Fibroblast of lung (primary cell): ENCODE measurements at regions not wholly inside any gene's neighbourhood (a gene's known extent, or its start where the extent isn't known, plus 50 kb on each side); places are given as distances from the start of the nearest gene placed in this dataset.
A peak's percentile ranks its signal among the peaks of the same experiment; 100 is the strongest.

Experiments
- DNase-seq, 2 donors: peaks; one replicate each; pipeline versions ENCODE4 v3.0.0 to v3.0.0-alpha.2; 2010; ENCODE audit warnings: low read depth in 2 of 2
- H2AFZ ChIP-seq: 2 replicates; pipeline ENCODE4 v1.5.1; 2012; ENCODE audit warnings: low read length, control low read depth, inconsistent platforms
- H3K27ac ChIP-seq: 2 replicates; pipeline ENCODE4 v1.5.1; 2011; ENCODE audit warnings: low read length, control low read depth; ENCODE audit not compliant: insufficient read depth
- H3K27me3 ChIP-seq: 2 replicates; pipeline ENCODE4 v1.5.1; 2011; ENCODE audit warnings: mild to moderate bottlenecking, low read length; ENCODE audit not compliant: control insufficient read depth, insufficient read depth
- H3K36me3 ChIP-seq: 2 replicates; pipeline ENCODE4 v1.5.1; 2011; ENCODE audit warnings: low read length; ENCODE audit not compliant: control insufficient read depth, insufficient read depth
- H3K4me1 ChIP-seq: 2 replicates; pipeline ENCODE4 v1.5.1; 2011; ENCODE audit warnings: low read length; ENCODE audit not compliant: control insufficient read depth, insufficient read depth; ENCODE audit errors: extremely low read depth
- H3K4me2 ChIP-seq: 2 replicates; pipeline ENCODE4 v1.5.1; 2011; ENCODE audit warnings: low read length, control low read depth; ENCODE audit not compliant: insufficient read depth; ENCODE audit errors: extremely low read depth
- H3K4me3 ChIP-seq, 4 experiments: fragments of 200-600 bp in 1 of 4; sonication (generic) in 1 of 4; replicated peaks in 1 of 4; 2 replicates each; pipeline ENCODE4 v1.5.1; 2011 to 2016; ENCODE audit warnings: low read length in 4 of 4, low read depth in 3 of 4, mild to moderate bottlenecking in 3 of 4, control low read depth in 2 of 4, inconsistent platforms in 1 of 4, mixed read lengths in 1 of 4; ENCODE audit not compliant: insufficient read depth in 1 of 4; ENCODE audit errors: control extremely low read depth in 1 of 4
- H3K79me2 ChIP-seq: 2 replicates; pipeline ENCODE4 v1.5.1; 2012; ENCODE audit warnings: mild to moderate bottlenecking, low read length, inconsistent platforms; ENCODE audit not compliant: control insufficient read depth, insufficient read depth
- H3K9ac ChIP-seq: 2 replicates; pipeline ENCODE4 v1.5.1; 2011; ENCODE audit warnings: mild to moderate bottlenecking, low read length, control low read depth; ENCODE audit not compliant: insufficient read depth
- H3K9me3 ChIP-seq: 2 replicates; pipeline ENCODE4 v1.5.1; 2012; ENCODE audit warnings: low read depth, low read length; ENCODE audit not compliant: control insufficient read depth, insufficient read depth
- H4K20me1 ChIP-seq: 2 replicates; pipeline ENCODE4 v1.5.1; 2011; ENCODE audit warnings: low read length; ENCODE audit not compliant: control insufficient read depth, insufficient read depth; ENCODE audit errors: extremely low read depth
- EZH2 ChIP-seq: IDR thresholded peaks from 2 replicates; pipeline ENCODE4 v1.5.1; 2012; ENCODE audit warnings: low read length, control low read depth, mild to moderate bottlenecking; ENCODE audit errors: missing control alignments
- TF ChIP-seq, protein P1 (sequence below), 2 donors: IDR thresholded peaks in 1 of 2; conservative IDR thresholded peaks in 1 of 2; 1 replicate in 1 of 2; 2 replicates in 1 of 2; pipeline ENCODE4 v1.5.1; 2011 to 2012; ENCODE audit warnings: low read length in 2 of 2, control low read depth in 1 of 2, inconsistent platforms in 1 of 2, low read depth in 1 of 2, mild to moderate bottlenecking in 1 of 2

DNA sequence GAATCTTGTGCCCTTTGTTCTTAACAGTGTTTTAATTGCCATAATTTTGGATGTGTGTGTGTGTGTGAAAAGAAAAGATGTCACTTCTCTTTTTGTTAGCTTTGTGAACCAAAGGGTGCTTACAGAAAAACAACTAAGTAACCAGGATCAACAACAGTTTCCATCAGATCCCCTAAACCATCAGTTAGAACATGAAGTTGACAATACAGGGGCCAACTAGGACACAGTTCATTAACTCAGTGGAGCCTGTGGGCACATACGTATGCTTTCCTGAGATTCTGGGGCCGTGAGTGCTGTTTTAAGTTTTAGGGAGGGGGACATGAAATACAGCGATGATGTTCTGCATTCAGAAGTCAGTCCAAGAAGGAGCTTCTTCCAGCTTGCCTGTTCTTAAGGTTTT, 133.6 kb downstream of the TLR5 start:
- Histone ChIP-seq H3K9me3 (no peaks in the 10 kb centered on the region), H3K9ac (no peak overlapping the region), H3K4me1 (no peaks in the 10 kb centered on the region), H2AFZ (no peak overlapping the region), H3K27ac (no peak overlapping the region), H4K20me1 (no peaks in the 10 kb centered on the region), H3K4me3 (no peak overlapping the region), H3K27me3 (no peaks in the 10 kb centered on the region), H3K79me2 (no peaks in the 10 kb centered on the region), H3K4me2 (no peak overlapping the region), H3K36me3 (no peaks in the 10 kb centered on the region)
- no peak for DNase-seq
- TF ChIP-seq, protein P1, sequence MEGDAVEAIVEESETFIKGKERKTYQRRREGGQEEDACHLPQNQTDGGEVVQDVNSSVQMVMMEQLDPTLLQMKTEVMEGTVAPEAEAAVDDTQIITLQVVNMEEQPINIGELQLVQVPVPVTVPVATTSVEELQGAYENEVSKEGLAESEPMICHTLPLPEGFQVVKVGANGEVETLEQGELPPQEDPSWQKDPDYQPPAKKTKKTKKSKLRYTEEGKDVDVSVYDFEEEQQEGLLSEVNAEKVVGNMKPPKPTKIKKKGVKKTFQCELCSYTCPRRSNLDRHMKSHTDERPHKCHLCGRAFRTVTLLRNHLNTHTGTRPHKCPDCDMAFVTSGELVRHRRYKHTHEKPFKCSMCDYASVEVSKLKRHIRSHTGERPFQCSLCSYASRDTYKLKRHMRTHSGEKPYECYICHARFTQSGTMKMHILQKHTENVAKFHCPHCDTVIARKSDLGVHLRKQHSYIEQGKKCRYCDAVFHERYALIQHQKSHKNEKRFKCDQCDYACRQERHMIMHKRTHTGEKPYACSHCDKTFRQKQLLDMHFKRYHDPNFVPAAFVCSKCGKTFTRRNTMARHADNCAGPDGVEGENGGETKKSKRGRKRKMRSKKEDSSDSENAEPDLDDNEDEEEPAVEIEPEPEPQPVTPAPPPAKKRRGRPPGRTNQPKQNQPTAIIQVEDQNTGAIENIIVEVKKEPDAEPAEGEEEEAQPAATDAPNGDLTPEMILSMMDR (conservative IDR thresholded peaks at IDR 0.05 in 1 of 2, IDR thresholded peaks at IDR 0.05 in 1 of 2; ENCODE audit: low read depth in 1 of 2, low read length in 2 of 2): no peak
- no peak for TF ChIP-seq EZH2

DNA sequence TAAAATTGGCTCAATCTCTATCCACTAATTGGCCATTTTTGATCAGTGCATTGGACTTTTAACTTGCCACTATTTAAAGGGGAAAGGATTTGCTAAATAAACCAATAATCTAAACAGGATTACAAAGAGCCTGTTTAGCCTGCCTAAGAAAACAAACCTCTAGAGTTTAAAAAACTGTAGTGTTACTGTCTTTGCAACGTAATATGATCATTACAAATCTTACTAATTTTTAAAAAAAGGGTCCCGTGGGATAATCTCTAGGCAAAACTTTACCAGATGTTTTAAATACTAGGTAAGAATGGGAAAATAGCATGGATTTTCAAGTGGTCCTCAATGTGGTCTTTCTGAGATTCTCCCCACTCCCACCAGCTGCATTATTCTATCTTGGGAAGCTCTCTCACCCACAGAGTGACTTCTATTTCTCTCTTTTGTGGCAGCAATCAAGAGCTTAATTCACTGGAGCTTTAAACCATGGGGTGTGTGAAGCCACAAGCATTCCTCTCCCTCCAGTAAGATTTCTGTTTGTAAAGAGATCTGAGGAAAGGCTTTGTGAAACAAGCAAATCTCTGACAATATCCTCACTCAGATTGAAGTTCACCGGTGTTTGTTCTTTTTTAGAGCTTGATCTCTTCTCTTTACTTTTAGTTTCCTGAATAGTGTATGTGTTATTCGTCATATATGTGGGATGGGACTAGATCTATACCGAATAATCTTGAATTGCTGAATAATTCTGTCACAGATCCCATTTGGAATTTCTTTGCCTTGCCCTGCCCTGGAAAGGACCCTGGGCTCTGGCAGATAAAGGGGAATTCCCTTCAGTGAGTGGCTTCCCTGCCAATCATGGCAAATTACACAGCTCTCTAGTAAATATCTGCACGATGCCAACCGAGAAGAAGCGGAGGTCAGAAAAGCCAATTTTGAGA, 132.2 kb downstream of the TLR5 start:
- TF ChIP-seq EZH2: no peak
- TF ChIP-seq, protein P1 (conservative IDR thresholded peaks at IDR 0.05 in 1 of 2, IDR thresholded peaks at IDR 0.05 in 1 of 2; ENCODE audit: low read depth in 1 of 2, low read length in 2 of 2): no peak
- H3K27ac ChIP-seq: no peak overlapping the region
- H3K36me3 ChIP-seq: no peaks in the 10 kb centered on the region
- no peak overlapping the region for H3K4me2 ChIP-seq
- no peaks in the 10 kb centered on the region for H3K4me1 ChIP-seq
- H3K27me3 ChIP-seq: no peaks in the 10 kb centered on the region
- H3K9ac ChIP-seq: no peak overlapping the region
- peak; percentile 17 to 63 for DNase-seq
- no peak overlapping the region for H2AFZ ChIP-seq
- no peaks in the 10 kb centered on the region for H4K20me1 ChIP-seq
- H3K79me2 ChIP-seq: no peaks in the 10 kb centered on the region
- H3K9me3 ChIP-seq: no peaks in the 10 kb centered on the region
- H3K4me3 ChIP-seq: no peak overlapping the region

DNA sequence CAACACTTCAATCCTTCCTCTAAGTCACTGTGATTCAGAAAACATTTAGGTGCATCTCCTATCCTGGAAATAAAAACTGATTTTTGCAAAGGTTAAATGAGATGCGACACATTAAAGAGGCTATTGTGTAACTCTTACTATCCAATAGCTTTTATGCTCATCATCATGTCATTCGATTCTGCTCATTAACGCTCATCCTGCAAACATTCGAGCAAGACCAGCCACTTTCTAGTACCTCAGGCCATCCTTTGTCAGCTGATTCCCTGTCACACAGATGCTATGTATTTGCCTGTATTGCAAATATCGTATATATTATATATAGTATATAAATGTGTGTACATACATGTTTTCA, 131.6 kb downstream of the TLR5 start:
- H3K36me3 ChIP-seq: no peaks in the 10 kb centered on the region
- H4K20me1 ChIP-seq: no peaks in the 10 kb centered on the region
- peak in 1 of 2 donors; percentile 12 for DNase-seq
- no peaks in the 10 kb centered on the region for H3K9me3 ChIP-seq
- TF ChIP-seq EZH2: no peak
- TF ChIP-seq, protein P1 (conservative IDR thresholded peaks at IDR 0.05 in 1 of 2, IDR thresholded peaks at IDR 0.05 in 1 of 2; ENCODE audit: low read depth in 1 of 2, low read length in 2 of 2): no peak
- H3K4me3 ChIP-seq: no peak overlapping the region
- H3K79me2 ChIP-seq: no peaks in the 10 kb centered on the region
- H3K4me1 ChIP-seq: no peaks in the 10 kb centered on the region
- H3K9ac ChIP-seq: no peak overlapping the region
- H3K27me3 ChIP-seq: no peaks in the 10 kb centered on the region
- no peak overlapping the region for H2AFZ ChIP-seq
- no peak overlapping the region for H3K4me2 ChIP-seq
- H3K27ac ChIP-seq: no peak overlapping the region
